NT2/D1 (cell line): ENCODE measurements at regions not wholly inside any gene's neighbourhood (a gene's known extent, or its start where the extent isn't known, plus 50 kb on each side); places are given as distances from the start of the nearest gene placed in this dataset.

ENCODE experiments used
- DNase-seq: peaks from one replicate; pipeline ENCODE4 v3.0.0-alpha.2; 2011; ENCODE audit warnings: low read depth, low spot score
- H3K27me3 ChIP-seq: 2 replicates; pipeline ENCODE4 v1.6.0; 2011; ENCODE audit warnings: mild to moderate bottlenecking; ENCODE audit not compliant: insufficient read length, insufficient read depth
- H3K36me3 ChIP-seq: 2 replicates; pipeline ENCODE4 v1.6.1; 2011; ENCODE audit warnings: mild to moderate bottlenecking, low read length, mixed read lengths; ENCODE audit not compliant: insufficient read depth, insufficient read length
- H3K4me1 ChIP-seq: 2 replicates; pipeline ENCODE4 v1.5.1; 2011; ENCODE audit not compliant: insufficient read depth, insufficient read length
- H3K4me3 ChIP-seq: 2 replicates; pipeline ENCODE4 v1.5.1; 2011; ENCODE audit warnings: low read depth; ENCODE audit not compliant: insufficient read length
- H3K9ac ChIP-seq: 2 replicates; pipeline ENCODE4 v1.6.0; 2011; ENCODE audit warnings: low read depth; ENCODE audit not compliant: insufficient read length
- H3K9me3 ChIP-seq: 2 replicates; pipeline ENCODE4 v1.5.1; 2011; ENCODE audit warnings: mild to moderate bottlenecking, low read length; ENCODE audit not compliant: insufficient read depth
- SUZ12 ChIP-seq: IDR thresholded peaks from 2 replicates; pipeline ENCODE4 v1.6.1; 2011; ENCODE audit not compliant: insufficient read length, insufficient read depth; ENCODE audit errors: extremely low read depth
- YY1 ChIP-seq: IDR thresholded peaks from 2 replicates; pipeline ENCODE4 v1.6.1; 2011; ENCODE audit not compliant: insufficient read length, insufficient read depth
- ZNF274 ChIP-seq: IDR thresholded peaks from 2 replicates; pipeline ENCODE4 v1.6.1; 2011; ENCODE audit warnings: mild to moderate bottlenecking, low read depth, low read length

- H3K36me3 ChIP-seq, result no peaks in the 10 kb centered on the region
- no peak overlapping the region for H3K9ac ChIP-seq
- TF ChIP-seq SUZ12, result no peak
- no peak for TF ChIP-seq YY1
- H3K27me3 ChIP-seq, result no peaks in the 10 kb centered on the region
- DNase-seq, result no peak
- H3K4me3 ChIP-seq, result no peak overlapping the region
- H3K4me1 ChIP-seq, result no peaks in the 10 kb centered on the region
- no peaks in the 10 kb centered on the region for H3K9me3 ChIP-seq
These were observed 223.9 kb downstream of the TGFB2 start for GRCh38 chr1:218568962-218569550.

GRCh38 chr1:218570456-218570855 is 225.3 kb downstream of the TGFB2 start:
- Histone ChIP-seq H3K4me1 (no peaks in the 10 kb centered on the region), H3K4me3 (no peak overlapping the region)
- TF ChIP-seq YY1 (no peak), SUZ12 (no peak), ZNF274 (no peak)

GRCh38 chr1:218571491-218571890 is 226.4 kb downstream of the TGFB2 start:
- H3K4me3 ChIP-seq, result no peak overlapping the region
- no peaks in the 10 kb centered on the region for H3K9me3 ChIP-seq
- TF ChIP-seq SUZ12, result no peak
- TF ChIP-seq YY1, result no peak
- no peak for TF ChIP-seq ZNF274
- no peak for DNase-seq
- H3K36me3 ChIP-seq, result no peaks in the 10 kb centered on the region
- no peaks in the 10 kb centered on the region for H3K4me1 ChIP-seq
- H3K27me3 ChIP-seq, result no peaks in the 10 kb centered on the region
- no peak overlapping the region for H3K9ac ChIP-seq

More at GRCh38 chr1:218570456-218570855, 225.3 kb downstream of the TGFB2 start:
- Histone ChIP-seq H3K9ac (no peak overlapping the region), H3K36me3 (no peaks in the 10 kb centered on the region), H3K27me3 (no peaks in the 10 kb centered on the region), H3K9me3 (no peaks in the 10 kb centered on the region)
- no peak for DNase-seq

- no peaks in the 10 kb centered on the region for H3K4me1 ChIP-seq
- H3K4me3 ChIP-seq, result no peak overlapping the region
- DNase-seq, result no peak
- no peaks in the 10 kb centered on the region for H3K36me3 ChIP-seq
- no peak overlapping the region for H3K9ac ChIP-seq
- no peaks in the 10 kb centered on the region for H3K9me3 ChIP-seq
- H3K27me3 ChIP-seq, result no peaks in the 10 kb centered on the region
- TF ChIP-seq ZNF274, result no peak
- TF ChIP-seq YY1, result no peak
- TF ChIP-seq SUZ12, result no peak
These were observed 226.9 kb downstream of the TGFB2 start for GRCh38 chr1:218572050-218572449.

- H3K4me3 ChIP-seq, result no peak overlapping the region
- H3K36me3 ChIP-seq, result no peaks in the 10 kb centered on the region
- DNase-seq, result no peak
- no peak overlapping the region for H3K9ac ChIP-seq
- no peaks in the 10 kb centered on the region for H3K4me1 ChIP-seq
- TF ChIP-seq SUZ12 (no peak), ZNF274 (no peak), YY1 (no peak)
- H3K27me3 ChIP-seq, result no peaks in the 10 kb centered on the region
- no peaks in the 10 kb centered on the region for H3K9me3 ChIP-seq
These were observed 228.8 kb downstream of the TGFB2 start for GRCh38 chr1:218573925-218574324.

- H3K9me3 ChIP-seq, result no peaks in the 10 kb centered on the region
- no peaks in the 10 kb centered on the region for H3K4me1 ChIP-seq
- H3K36me3 ChIP-seq, result no peaks in the 10 kb centered on the region
- H3K4me3 ChIP-seq, result no peak overlapping the region
- H3K9ac ChIP-seq, result no peak overlapping the region
- no peak for DNase-seq
- H3K27me3 ChIP-seq, result no peaks in the 10 kb centered on the region
- TF ChIP-seq YY1, result no peak
These were observed 229.9 kb downstream of the TGFB2 start for GRCh38 chr1:218575079-218575478.

GRCh38 chr1:218575856-218576255 is 230.7 kb downstream of the TGFB2 start:
- Histone ChIP-seq H3K4me3 (no peak overlapping the region), H3K36me3 (no peaks in the 10 kb centered on the region), H3K4me1 (no peaks in the 10 kb centered on the region), H3K9ac (no peak overlapping the region), H3K27me3 (no peaks in the 10 kb centered on the region), H3K9me3 (no peaks in the 10 kb centered on the region)
- no peak for DNase-seq
- no peak for TF ChIP-seq SUZ12
- TF ChIP-seq YY1, result no peak
- TF ChIP-seq ZNF274, result no peak
